IMR-90 (cell line): ENCODE measurements at regions not wholly inside any gene's neighbourhood (a gene's known extent, or its start where the extent isn't known, plus 50 kb on each side); places are given as distances from the start of the nearest gene placed in this dataset.

Experiments
- ATAC-seq: fragments of 200-7000 bp; cut with Tn5 transposase; 2 replicates; pipeline ENCODE4 v1.9.1; 2020; ENCODE audit warnings: low read depth, mild to moderate bottlenecking, moderate library complexity
- BruUV-seq: library from RNA; stranded (reverse); fragments of 400-500 nt; replicated peaks from 2 replicates; lab custom pipeline; 2021; lab: Mats Ljungman, UMichigan
- CTCF ChIA-PET: fragments of 300-600 bp; formaldehyde crosslinking; extraction: SDS; loops from one replicate; lab custom pipeline; 2021; ENCODE audit warnings: antibody characterized with exemption; lab: Yijun Ruan, JAX
- POLR2A ChIA-PET: fragments of 300-600 bp; sonication (Branson Sonifier 250); formaldehyde crosslinking; loops from one replicate; lab custom pipeline; 2022; ENCODE audit warnings: antibody characterized with exemption; ENCODE audit not compliant: unreplicated experiment; lab: Charles Lee
- DNase-seq: peaks from one replicate; pipeline ENCODE4 v3.0.0; 2013
- H2AFZ ChIP-seq: replicated peaks from 2 replicates; pipeline ENCODE3; 2013; ENCODE audit warnings: low read length, mild to moderate bottlenecking; ENCODE audit not compliant: poor library complexity
- H2AK5ac ChIP-seq: 2 replicates; pipeline ENCODE4 v1.6.1; 2013; ENCODE audit warnings: low read depth, low read length, inconsistent platforms
- H2AK9ac ChIP-seq: replicated peaks from 2 replicates; pipeline ENCODE3; 2013; ENCODE audit warnings: mild to moderate bottlenecking, low read depth, low read length, moderate library complexity; ENCODE audit not compliant: poor library complexity
- H2BK120ac ChIP-seq: 2 replicates; pipeline ENCODE4 v1.6.1; 2013; ENCODE audit warnings: low read depth, low read length, inconsistent platforms
- H2BK15ac ChIP-seq: 3 replicates; pipeline ENCODE4 v1.6.1; 2013; ENCODE audit warnings: low read depth, low read length, inconsistent platforms
- H2BK20ac ChIP-seq: 2 replicates; pipeline ENCODE4 v1.6.1; 2013; ENCODE audit warnings: low read depth, mild to moderate bottlenecking, inconsistent platforms, low read length, moderate library complexity
- H2BK5ac ChIP-seq: 2 replicates; pipeline ENCODE4 v1.6.1; 2013; ENCODE audit warnings: mild to moderate bottlenecking, low read depth, low read length, inconsistent platforms; ENCODE audit not compliant: poor library complexity, severe bottlenecking
- H3K14ac ChIP-seq: replicated peaks from 2 replicates; pipeline ENCODE4 v1.6.1; 2013; ENCODE audit warnings: low read depth, low read length, inconsistent platforms
- H3K18ac ChIP-seq: 2 replicates; pipeline ENCODE4 v1.6.1; 2013; ENCODE audit warnings: low read depth, low read length, control low read depth
- H3K23ac ChIP-seq: 2 replicates; pipeline ENCODE4 v1.6.1; 2013; ENCODE audit warnings: low read depth, low read length, inconsistent platforms
- H3K27ac ChIP-seq: 2 replicates; pipeline ENCODE4 v1.5.1; 2013; ENCODE audit warnings: mild to moderate bottlenecking, control low read depth, low read length; ENCODE audit not compliant: insufficient read depth
- H3K27me3 ChIP-seq: 2 replicates; pipeline ENCODE4 v1.6.1; 2013; ENCODE audit warnings: low read length; ENCODE audit not compliant: control insufficient read depth, insufficient read depth
- H3K36me3 ChIP-seq: 2 replicates; pipeline ENCODE4 v1.6.1; 2013; ENCODE audit warnings: low read length, mixed read lengths; ENCODE audit not compliant: control insufficient read depth, insufficient read depth
- H3K4ac ChIP-seq: 2 replicates; pipeline ENCODE4 v1.6.1; 2013; ENCODE audit warnings: low read depth, low read length, inconsistent platforms
- H3K4me1 ChIP-seq: 2 replicates; pipeline ENCODE4 v1.6.1; 2013; ENCODE audit warnings: low read length, mixed read lengths; ENCODE audit not compliant: control insufficient read depth, insufficient read depth
- H3K4me2 ChIP-seq: 2 replicates; pipeline ENCODE4 v1.6.1; 2013; ENCODE audit warnings: low read depth, mild to moderate bottlenecking, control low read depth, low read length, moderate library complexity
- H3K4me3 ChIP-seq: 2 replicates; pipeline ENCODE4 v1.5.1; 2013; ENCODE audit warnings: low read depth, mild to moderate bottlenecking, control low read depth, low read length, moderate library complexity; ENCODE audit not compliant: insufficient read depth
- H3K56ac ChIP-seq: 2 replicates; pipeline ENCODE4 v1.6.1; 2013; ENCODE audit warnings: low read length, inconsistent platforms; ENCODE audit not compliant: insufficient read depth; ENCODE audit errors: extremely low read depth
- H3K79me1 ChIP-seq, 2 experiments: 2 replicates each; pipeline ENCODE4 v1.6.1; 2013; ENCODE audit warnings: low read length in 2 of 2, inconsistent platforms in 1 of 2, low read depth in 1 of 2
- H3K9ac ChIP-seq: 2 replicates; pipeline ENCODE4 v1.6.1; 2013; ENCODE audit warnings: low read depth, low read length, control low read depth
- H3K9me1 ChIP-seq: 2 replicates; pipeline ENCODE4 v1.6.1; 2013; ENCODE audit warnings: low read length, inconsistent platforms; ENCODE audit not compliant: insufficient read depth
- H3K9me3 ChIP-seq: 2 replicates; pipeline ENCODE4 v1.6.1; 2013; ENCODE audit warnings: low read length; ENCODE audit not compliant: control insufficient read depth, insufficient read depth
- H4K20me1 ChIP-seq: 2 replicates; pipeline ENCODE4 v1.6.1; 2013; ENCODE audit warnings: low read length, inconsistent platforms; ENCODE audit not compliant: insufficient read depth
- H4K5ac ChIP-seq: 2 replicates; pipeline ENCODE4 v1.6.1; 2013; ENCODE audit warnings: mild to moderate bottlenecking, low read depth, low read length, control low read depth
- H4K8ac ChIP-seq, 2 experiments: 2 replicates each; pipeline ENCODE4 v1.6.1; 2013; ENCODE audit warnings: low read depth in 2 of 2, low read length in 2 of 2, control low read depth in 1 of 2, inconsistent platforms in 1 of 2
- H4K91ac ChIP-seq: 2 replicates; pipeline ENCODE4 v1.6.1; 2013; ENCODE audit warnings: low read depth, low read length, inconsistent platforms; ENCODE audit not compliant: insufficient read depth
- CHD1 ChIP-seq: IDR thresholded peaks from 2 replicates; pipeline ENCODE4 v1.6.1; 2012; ENCODE audit warnings: low read depth, low read length, improper control_type of control experiment
- MAFK ChIP-seq: IDR thresholded peaks from 2 replicates; pipeline ENCODE4 v1.6.1; 2012; ENCODE audit warnings: low read depth, low read length, improper control_type of control experiment
- MXI1 ChIP-seq: IDR thresholded peaks from 2 replicates; pipeline ENCODE4 v1.6.1; 2012; ENCODE audit warnings: low read depth, mild to moderate bottlenecking, low read length, moderate library complexity, borderline replicate concordance
- NFE2L2 ChIP-seq: fragments of 150-350 bp; IDR thresholded peaks from 2 replicates; pipeline ENCODE4 v1.6.1; 2016; ENCODE audit warnings: low read depth, mild to moderate bottlenecking, low read length
- RCOR1 ChIP-seq: IDR thresholded peaks from 2 replicates; pipeline ENCODE4 v1.6.1; 2012; ENCODE audit warnings: mild to moderate bottlenecking, low read length, improper control_type of control experiment; ENCODE audit not compliant: insufficient replicate concordance
- RFX5 ChIP-seq: IDR thresholded peaks from 2 replicates; pipeline ENCODE4 v1.8.0; 2012; ENCODE audit warnings: low read depth, mild to moderate bottlenecking, low read length, moderate library complexity
- SMC3 ChIP-seq: fragments of 150-350 bp; IDR thresholded peaks from 2 replicates; pipeline ENCODE4 v1.6.1; 2016; ENCODE audit warnings: low read depth, mild to moderate bottlenecking, antibody characterized with exemption, low read length, moderate library complexity
- WGBS, 2 experiments: methylation state at CpG; one replicate each; pipeline versions ENCODE4 v1.1.5 to v1.1.7; 2013; ENCODE audit warnings: missing lambda C conversion rate in 2 of 2; ENCODE audit not compliant: insufficient read length in 1 of 2; ENCODE audit errors: extremely low coverage in 2 of 2; 5-methylcytosine and 5-hydroxymethylcytosine counted together
- dilution Hi-C: fragments of 300-500 bp; cut with HindIII; formaldehyde crosslinking; loops from one replicate; pipeline ENCODE4 v1.14.3; 2018; ENCODE audit warnings: low sequenced_read_pairs; ENCODE audit not compliant: unreplicated experiment
- in situ Hi-C: fragments of 300-500 bp; cut with MboI; formaldehyde crosslinking; loops from 3 replicates; pipeline ENCODE4 v1.14.3; 2019; ENCODE audit warnings: low sequenced_read_pairs, inconsistent platforms, mixed read lengths
- intact Hi-C: fragments of 100-400 bp; cut with micrococcal nuclease; formaldehyde crosslinking; loops from 2 replicates; pipeline ENCODE4 v1.10.0; 2022
- TF ChIP-seq, protein P1 (sequence below): fragments of 150-350 bp; IDR thresholded peaks from 2 replicates; pipeline ENCODE4 v1.6.1; 2016; ENCODE audit warnings: low read depth, mild to moderate bottlenecking, low read length, moderate library complexity, borderline replicate concordance
- TF ChIP-seq, protein P2 (sequence below): conservative IDR thresholded peaks from 2 replicates; pipeline ENCODE4 v1.5.1; 2012; ENCODE audit warnings: mild to moderate bottlenecking, low read depth, low read length, improper control_type of control experiment
- TF ChIP-seq, protein P3 (sequence below): fragments of 150-350 bp; IDR thresholded peaks from 2 replicates; pipeline ENCODE4 v1.6.1; 2017; ENCODE audit warnings: mild to moderate bottlenecking, antibody characterized with exemption, low read length, low read depth

DNA sequence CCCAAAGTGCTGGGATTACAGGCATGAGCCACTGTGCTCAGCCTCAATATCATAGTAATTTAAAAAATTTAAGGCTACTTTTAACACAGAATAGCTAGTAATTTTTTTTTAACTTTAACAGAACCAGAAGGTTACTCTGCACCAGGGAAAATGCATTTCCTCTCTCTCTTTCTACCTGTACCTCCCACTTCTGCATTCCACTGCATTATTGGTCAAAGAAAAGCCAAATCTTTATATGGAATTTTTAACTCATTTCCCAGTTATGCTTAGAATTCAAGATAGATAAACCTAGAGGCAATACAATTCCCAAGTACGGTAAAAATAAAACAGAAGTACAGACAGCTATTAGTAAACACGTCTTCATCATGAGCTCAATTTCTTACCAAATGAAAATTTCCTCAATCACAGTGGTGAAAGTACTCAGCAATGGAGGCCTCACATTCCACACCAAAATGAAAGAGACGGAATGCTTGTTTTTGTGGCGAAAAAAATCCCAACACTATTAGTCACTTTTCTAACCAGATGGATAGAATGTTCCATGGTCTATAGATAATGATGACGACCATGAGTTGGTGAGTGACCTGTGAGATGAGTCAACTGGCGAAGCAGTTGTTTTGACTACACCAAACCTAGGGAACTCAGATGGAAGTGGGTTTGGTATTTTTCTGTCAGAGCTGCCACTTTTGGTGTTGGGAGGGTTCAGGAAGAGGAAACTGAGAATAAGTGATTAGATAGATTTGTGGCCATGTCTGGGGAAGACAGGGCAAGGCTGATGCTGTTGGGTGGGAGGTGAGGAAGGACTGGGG, 104.7 kb upstream of the SGK1 start (continued):
- TF ChIP-seq, protein P1, sequence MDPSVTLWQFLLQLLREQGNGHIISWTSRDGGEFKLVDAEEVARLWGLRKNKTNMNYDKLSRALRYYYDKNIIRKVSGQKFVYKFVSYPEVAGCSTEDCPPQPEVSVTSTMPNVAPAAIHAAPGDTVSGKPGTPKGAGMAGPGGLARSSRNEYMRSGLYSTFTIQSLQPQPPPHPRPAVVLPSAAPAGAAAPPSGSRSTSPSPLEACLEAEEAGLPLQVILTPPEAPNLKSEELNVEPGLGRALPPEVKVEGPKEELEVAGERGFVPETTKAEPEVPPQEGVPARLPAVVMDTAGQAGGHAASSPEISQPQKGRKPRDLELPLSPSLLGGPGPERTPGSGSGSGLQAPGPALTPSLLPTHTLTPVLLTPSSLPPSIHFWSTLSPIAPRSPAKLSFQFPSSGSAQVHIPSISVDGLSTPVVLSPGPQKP = no peak

DNA sequence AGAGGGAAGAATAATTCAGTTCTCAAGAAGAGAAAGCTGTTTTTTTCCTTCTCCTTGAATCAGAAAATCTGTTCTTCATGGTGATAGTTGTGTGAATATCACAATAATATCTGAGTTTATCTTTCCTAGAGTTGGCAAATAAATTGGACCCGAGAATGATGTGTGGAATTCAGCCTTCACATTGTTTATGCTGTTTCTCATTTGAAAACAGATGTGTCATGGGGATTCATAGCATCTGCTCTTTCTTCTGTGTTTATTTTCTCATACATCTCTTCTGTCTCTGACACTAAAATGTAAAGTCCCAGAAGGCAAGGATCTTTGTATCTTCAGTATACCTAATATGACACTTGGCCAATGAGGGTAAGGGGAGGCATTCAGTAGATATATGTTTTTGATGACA, 103.6 kb upstream of the SGK1 start:
- intact Hi-C loops (loop anchor here (2.0 to 5.0 kb wide), 4 partner anchors 125 to 401 kb away; no protein-coding TSS in a partner anchor), dilution Hi-C loops (no loop called here), in situ Hi-C loops (no loop called here)
- H3K9me3 ChIP-seq = no peaks in the 10 kb centered on the region
- H2BK15ac ChIP-seq = peak overlapping the region; percentile 48; the same call in 1 of the 3 replicates
- H2BK5ac ChIP-seq = peak overlapping the region; percentile 100
- H3K4me2 ChIP-seq = peak overlapping the region; percentile 62; the same call in 1 of the 2 replicates
- peak overlapping the region; percentile 87; the same call in 1 of the 2 replicates for H3K56ac ChIP-seq
- no CpG with 5 or more reads among the region's 1 CpG for WGBS, 2 experiments
- peak overlapping the region; percentile 42 for H4K91ac ChIP-seq
- peak overlapping the region; percentile 74; the same call in 1 of the 2 replicates for H3K23ac ChIP-seq
- ChIA-PET POLR2A (no interaction called here), CTCF (interaction anchor here (1.3 to 1.6 kb wide), 2 partner anchors 15 to 16 kb away, joined by 3 to 4 read pairs; no protein-coding TSS in a partner anchor)
- H3K4ac ChIP-seq = peak overlapping the region; percentile 83; the same call in 1 of the 2 replicates
- no peak overlapping the region; the same call in 1 of the 2 replicates for H3K14ac ChIP-seq
- no peaks in the 10 kb centered on the region for H3K36me3 ChIP-seq
- ATAC-seq (no peak), DNase-seq (peak; percentile 86)
- H4K8ac ChIP-seq = peak overlapping the region; percentile 18 to 91; a peak in 3 of 4 replicates
- H3K27me3 ChIP-seq = no peaks in the 10 kb centered on the region
- H3K4me3 ChIP-seq = no peak overlapping the region
- H3K79me1 ChIP-seq = 0 out of 4 replicates have a peak, but pooled peaks cover 0 to 6% of the 10 kb centered on the region in 2 experiments
- peak overlapping the region; percentile 99 for H2BK120ac ChIP-seq
- peak overlapping the region; percentile 94 for H2BK20ac ChIP-seq
- peak overlapping the region; percentile 82; the same call in 1 of the 2 replicates for H4K5ac ChIP-seq
- no peak overlapping the region for H2AK9ac ChIP-seq
- H3K9me1 ChIP-seq = peaks cover 18% of the 10 kb centered on the region
- H4K20me1 ChIP-seq = no peaks in the 10 kb centered on the region
- H3K4me1 ChIP-seq = peaks cover 19% of the 10 kb centered on the region
- H3K18ac ChIP-seq = peak overlapping the region; percentile 99
- peak overlapping the region; percentile 53; the same call in 1 of the 2 replicates for H2AK5ac ChIP-seq
- H3K27ac ChIP-seq = peak overlapping the region; percentile 74
- BruUV-seq = no TSS peak
- H2AFZ ChIP-seq = no peak overlapping the region
- H3K9ac ChIP-seq = peak overlapping the region; percentile 25; the same call in 1 of the 2 replicates
- no peak; the same call in 1 of the 2 replicates for TF ChIP-seq CHD1
- no peak for TF ChIP-seq NFE2L2
- no peak for TF ChIP-seq RFX5
- TF ChIP-seq SMC3 = no peak
- TF ChIP-seq MAFK = no peak
- TF ChIP-seq MXI1 = no peak
- TF ChIP-seq RCOR1 = no peak
- TF ChIP-seq, protein P2, sequence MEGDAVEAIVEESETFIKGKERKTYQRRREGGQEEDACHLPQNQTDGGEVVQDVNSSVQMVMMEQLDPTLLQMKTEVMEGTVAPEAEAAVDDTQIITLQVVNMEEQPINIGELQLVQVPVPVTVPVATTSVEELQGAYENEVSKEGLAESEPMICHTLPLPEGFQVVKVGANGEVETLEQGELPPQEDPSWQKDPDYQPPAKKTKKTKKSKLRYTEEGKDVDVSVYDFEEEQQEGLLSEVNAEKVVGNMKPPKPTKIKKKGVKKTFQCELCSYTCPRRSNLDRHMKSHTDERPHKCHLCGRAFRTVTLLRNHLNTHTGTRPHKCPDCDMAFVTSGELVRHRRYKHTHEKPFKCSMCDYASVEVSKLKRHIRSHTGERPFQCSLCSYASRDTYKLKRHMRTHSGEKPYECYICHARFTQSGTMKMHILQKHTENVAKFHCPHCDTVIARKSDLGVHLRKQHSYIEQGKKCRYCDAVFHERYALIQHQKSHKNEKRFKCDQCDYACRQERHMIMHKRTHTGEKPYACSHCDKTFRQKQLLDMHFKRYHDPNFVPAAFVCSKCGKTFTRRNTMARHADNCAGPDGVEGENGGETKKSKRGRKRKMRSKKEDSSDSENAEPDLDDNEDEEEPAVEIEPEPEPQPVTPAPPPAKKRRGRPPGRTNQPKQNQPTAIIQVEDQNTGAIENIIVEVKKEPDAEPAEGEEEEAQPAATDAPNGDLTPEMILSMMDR = no peak
- TF ChIP-seq, protein P3, sequence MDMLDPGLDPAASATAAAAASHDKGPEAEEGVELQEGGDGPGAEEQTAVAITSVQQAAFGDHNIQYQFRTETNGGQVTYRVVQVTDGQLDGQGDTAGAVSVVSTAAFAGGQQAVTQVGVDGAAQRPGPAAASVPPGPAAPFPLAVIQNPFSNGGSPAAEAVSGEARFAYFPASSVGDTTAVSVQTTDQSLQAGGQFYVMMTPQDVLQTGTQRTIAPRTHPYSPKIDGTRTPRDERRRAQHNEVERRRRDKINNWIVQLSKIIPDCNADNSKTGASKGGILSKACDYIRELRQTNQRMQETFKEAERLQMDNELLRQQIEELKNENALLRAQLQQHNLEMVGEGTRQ = no peak
